OCI-LY3 (cell line): ENCODE measurements at regions not wholly inside any gene's neighbourhood (a gene's known extent, or its start where the extent isn't known, plus 50 kb on each side); places are given as distances from the start of the nearest gene placed in this dataset.

ENCODE experiments used
- CTCF ChIP-seq: fragments of 200-600, 300-600 bp; sonication (generic); IDR thresholded peaks from 2 replicates; pipeline ENCODE4 v1.5.1; 2014; ENCODE audit warnings: antibody characterized with exemption, low read length, low read depth
- EZH2phosphoT487 ChIP-seq: fragments of 200-600 bp; shearing (Covaris generic); IDR thresholded peaks from 2 replicates; pipeline ENCODE4 v1.6.1; 2018; ENCODE audit warnings: antibody characterized with exemption, mixed run types, low read depth

GRCh38 chr13:37505531-37505930 lies 93.0 kb downstream of the POSTN start:
- TF ChIP-seq CTCF, result no peak
- TF ChIP-seq EZH2phosphoT487, result no peak
